CD8-positive, alpha-beta memory T cell (primary cell): ENCODE measurements at regions not wholly inside any gene's neighbourhood (a gene's known extent, or its start where the extent isn't known, plus 50 kb on each side); places are given as distances from the start of the nearest gene placed in this dataset.

ENCODE experiments used
- CTCF ChIA-PET: fragments of 350-600 bp; sonication (Branson Sonifier 250); formaldehyde crosslinking; loops from one replicate; lab custom pipeline; 2021; ENCODE audit warnings: antibody characterized with exemption; lab: Charles Lee
- POLR2A ChIA-PET: fragments of 350-600 bp; sonication (Branson Sonifier 250); formaldehyde crosslinking; loops from one replicate; lab custom pipeline; 2021; ENCODE audit warnings: antibody characterized with exemption; lab: Charles Lee
- DNase-seq, 5 donors: peaks; one replicate each; pipeline versions ENCODE4 v3.0.0 to v3.0.0-alpha.2; 2020 to 2022; ENCODE audit warnings: mixed read lengths in 1 of 5
- H3K27ac ChIP-seq: one replicate; pipeline ENCODE4 v1.7.0; 2013; ENCODE audit warnings: low read depth, mild to moderate bottlenecking, low read length, moderate library complexity
- H3K27me3 ChIP-seq: 2 replicates; pipeline ENCODE4 v1.7.0; 2013; ENCODE audit warnings: low read length, mild to moderate bottlenecking; ENCODE audit not compliant: insufficient read depth, poor library complexity, severe bottlenecking
- H3K36me3 ChIP-seq: 2 replicates; pipeline ENCODE4 v1.7.0; 2013; ENCODE audit warnings: mild to moderate bottlenecking, low read length, moderate library complexity; ENCODE audit not compliant: insufficient read depth
- H3K4me1 ChIP-seq: 2 replicates; pipeline ENCODE4 v1.7.0; 2013; ENCODE audit warnings: mild to moderate bottlenecking, low read length, moderate library complexity; ENCODE audit not compliant: insufficient read depth
- H3K4me3 ChIP-seq: 2 replicates; pipeline ENCODE4 v1.7.0; 2013; ENCODE audit warnings: mild to moderate bottlenecking, low read length
- H3K9me3 ChIP-seq: 2 replicates; pipeline ENCODE4 v1.7.0; 2013; ENCODE audit warnings: mild to moderate bottlenecking, low read length
- H3K27ac Mint-ChIP-seq, 8 donors: one replicate each; pipeline ENCODE4 v1.8.0; 2020 to 2021; ENCODE audit warnings: mixed read lengths in 8 of 8, mild to moderate bottlenecking in 6 of 8, inconsistent platforms in 3 of 8, moderate library complexity in 3 of 8
- H3K27me3 Mint-ChIP-seq, 2 donors: one replicate each; pipeline ENCODE4 v1.8.0; 2020 to 2021; ENCODE audit warnings: mixed read lengths in 2 of 2, mild to moderate bottlenecking in 1 of 2, moderate library complexity in 1 of 2
- H3K36me3 Mint-ChIP-seq, 3 donors: one replicate each; pipeline ENCODE4 v1.8.0; 2020 to 2021; ENCODE audit warnings: mixed read lengths in 3 of 3, inconsistent platforms in 1 of 3, mild to moderate bottlenecking in 1 of 3
- H3K4me1 Mint-ChIP-seq, 3 donors: one replicate each; pipeline ENCODE4 v1.8.0; 2020 to 2021; ENCODE audit warnings: mixed read lengths in 3 of 3, inconsistent platforms in 1 of 3, mild to moderate bottlenecking in 1 of 3
- H3K4me3 Mint-ChIP-seq, 7 donors: one replicate each; pipeline ENCODE4 v1.8.0; 2020 to 2021; ENCODE audit warnings: mixed read lengths in 7 of 7, mild to moderate bottlenecking in 6 of 7, moderate library complexity in 4 of 7, inconsistent platforms in 2 of 7
- H3K9me3 Mint-ChIP-seq, 5 donors: one replicate each; pipeline ENCODE4 v1.8.0; 2020 to 2022; ENCODE audit warnings: mixed read lengths in 5 of 5, mild to moderate bottlenecking in 3 of 5, moderate library complexity in 2 of 5, inconsistent platforms in 1 of 5

- ChIA-PET CTCF (no interaction called here), POLR2A (no interaction called here)
- Mint-ChIP-seq H3K27ac (no peak overlapping the region), H3K4me1 (no peaks in the 10 kb centered on the region), H3K4me3 (no peak overlapping the region), H3K27me3 (peaks cover 0 to 4% of the 10 kb centered on the region in 2 donors), H3K9me3 (no peaks in the 10 kb centered on the region), H3K36me3 (no peaks in the 10 kb centered on the region)
- no peak overlapping the region for H3K4me3 ChIP-seq
- H3K27me3 ChIP-seq, result no peaks in the 10 kb centered on the region
- no peaks in the 10 kb centered on the region for H3K4me1 ChIP-seq
- no peak overlapping the region for H3K27ac ChIP-seq
- H3K9me3 ChIP-seq, result no peaks in the 10 kb centered on the region
- DNase-seq, result no peak
- no peaks in the 10 kb centered on the region for H3K36me3 ChIP-seq
These were observed 170.0 kb downstream of the TNFSF13B start for GRCh38 chr13:108439556-108439955.

GRCh38 chr13:108444448-108444847 is 174.9 kb downstream of the TNFSF13B start:
- H3K9me3 Mint-ChIP-seq, result no peaks in the 10 kb centered on the region
- CTCF ChIA-PET, result no interaction called here

GRCh38 chr13:108448891-108449290 is 179.4 kb downstream of the TNFSF13B start:
- CTCF ChIA-PET, result no interaction called here
- no peaks in the 10 kb centered on the region for H3K4me1 ChIP-seq
- no peak overlapping the region for H3K27ac Mint-ChIP-seq

More at GRCh38 chr13:108444448-108444847, 174.9 kb downstream of the TNFSF13B start:
- Mint-ChIP-seq H3K36me3 (no peaks in the 10 kb centered on the region), H3K27me3 (peaks cover 0 to 2% of the 10 kb centered on the region in 2 donors), H3K4me1 (no peaks in the 10 kb centered on the region), H3K27ac (no peak overlapping the region), H3K4me3 (no peak overlapping the region)
- Histone ChIP-seq H3K4me1 (no peaks in the 10 kb centered on the region), H3K9me3 (no peaks in the 10 kb centered on the region), H3K4me3 (no peak overlapping the region), H3K27me3 (no peaks in the 10 kb centered on the region), H3K27ac (no peak overlapping the region), H3K36me3 (no peaks in the 10 kb centered on the region)
- no peak for DNase-seq
- POLR2A ChIA-PET, result no interaction called here

GRCh38 chr13:108451121-108451520 is 178.3 kb upstream of the MYO16 start:
- Mint-ChIP-seq H3K36me3 (no peaks in the 10 kb centered on the region), H3K4me1 (no peaks in the 10 kb centered on the region)
- no peaks in the 10 kb centered on the region for H3K4me1 ChIP-seq

More at GRCh38 chr13:108448891-108449290, 179.4 kb downstream of the TNFSF13B start:
- POLR2A ChIA-PET, result no interaction called here
- H3K9me3 ChIP-seq, result no peaks in the 10 kb centered on the region
- H3K4me3 ChIP-seq, result no peak overlapping the region
- H3K27ac ChIP-seq, result no peak overlapping the region
- no peak for DNase-seq
- H3K27me3 ChIP-seq, result no peaks in the 10 kb centered on the region
- H3K27me3 Mint-ChIP-seq, result peaks cover 0 to 4% of the 10 kb centered on the region in 2 donors
- H3K9me3 Mint-ChIP-seq, result peaks cover 0 to 4% (median 0%) of the 10 kb centered on the region in 5 donors
- no peaks in the 10 kb centered on the region for H3K36me3 Mint-ChIP-seq
- no peaks in the 10 kb centered on the region for H3K4me1 Mint-ChIP-seq
- H3K4me3 Mint-ChIP-seq, result no peak overlapping the region
- H3K36me3 ChIP-seq, result no peaks in the 10 kb centered on the region

GRCh38 chr13:108455320-108455719 is 174.1 kb upstream of the MYO16 start:
- H3K36me3 ChIP-seq, result no peaks in the 10 kb centered on the region
- H3K36me3 Mint-ChIP-seq, result no peaks in the 10 kb centered on the region
- no peaks in the 10 kb centered on the region for H3K9me3 ChIP-seq
- H3K9me3 Mint-ChIP-seq, result peaks cover 0 to 9% (median 0%) of the 10 kb centered on the region in 5 donors
- no peak for DNase-seq
- H3K27ac ChIP-seq, result no peak overlapping the region
- no peak overlapping the region for H3K4me3 Mint-ChIP-seq
- ChIA-PET CTCF (no interaction called here), POLR2A (no interaction called here)
- H3K4me3 ChIP-seq, result no peak overlapping the region
- no peaks in the 10 kb centered on the region for H3K4me1 Mint-ChIP-seq
- H3K27me3 Mint-ChIP-seq, result peaks cover 1 to 2% of the 10 kb centered on the region in 2 donors
- H3K4me1 ChIP-seq, result no peaks in the 10 kb centered on the region
- no peaks in the 10 kb centered on the region for H3K27me3 ChIP-seq
- no peak overlapping the region for H3K27ac Mint-ChIP-seq

More at GRCh38 chr13:108451121-108451520, 178.3 kb upstream of the MYO16 start:
- Histone ChIP-seq H3K9me3 (no peaks in the 10 kb centered on the region), H3K36me3 (no peaks in the 10 kb centered on the region), H3K27me3 (no peaks in the 10 kb centered on the region), H3K4me3 (no peak overlapping the region), H3K27ac (no peak overlapping the region)
- H3K4me3 Mint-ChIP-seq, result no peak overlapping the region
- H3K27ac Mint-ChIP-seq, result no peak overlapping the region
- H3K9me3 Mint-ChIP-seq, result peaks cover 0 to 6% (median 0%) of the 10 kb centered on the region in 5 donors
- POLR2A ChIA-PET, result no interaction called here
- CTCF ChIA-PET, result no interaction called here
- peaks cover 0 to 4% of the 10 kb centered on the region in 2 donors for H3K27me3 Mint-ChIP-seq
- no peak for DNase-seq

- Histone ChIP-seq H3K9me3 (no peaks in the 10 kb centered on the region), H3K36me3 (no peaks in the 10 kb centered on the region), H3K27me3 (no peaks in the 10 kb centered on the region), H3K4me1 (no peaks in the 10 kb centered on the region), H3K27ac (no peak overlapping the region), H3K4me3 (no peak overlapping the region)
- POLR2A ChIA-PET, result no interaction called here
- H3K4me3 Mint-ChIP-seq, result no peak overlapping the region
- no peaks in the 10 kb centered on the region for H3K36me3 Mint-ChIP-seq
- H3K27me3 Mint-ChIP-seq, result peaks cover 1 to 8% of the 10 kb centered on the region in 2 donors
- H3K9me3 Mint-ChIP-seq, result peaks cover 0 to 5% (median 0%) of the 10 kb centered on the region in 5 donors
- CTCF ChIA-PET, result no interaction called here
- no peak overlapping the region for H3K27ac Mint-ChIP-seq
- DNase-seq, result no peak
- H3K4me1 Mint-ChIP-seq, result no peaks in the 10 kb centered on the region
These were observed 169.4 kb upstream of the MYO16 start for GRCh38 chr13:108460043-108460442.

GRCh38 chr13:108460746-108461145 is 168.7 kb upstream of the MYO16 start:
- H3K27ac Mint-ChIP-seq, result no peak overlapping the region
- peaks cover 0 to 7% (median 0%) of the 10 kb centered on the region in 5 donors for H3K9me3 Mint-ChIP-seq
- Histone ChIP-seq H3K9me3 (no peaks in the 10 kb centered on the region), H3K27ac (no peak overlapping the region), H3K4me3 (no peak overlapping the region), H3K27me3 (no peaks in the 10 kb centered on the region), H3K36me3 (no peaks in the 10 kb centered on the region), H3K4me1 (no peaks in the 10 kb centered on the region)
- H3K27me3 Mint-ChIP-seq, result peaks cover 1 to 8% of the 10 kb centered on the region in 2 donors
- ChIA-PET POLR2A (no interaction called here), CTCF (no interaction called here)
- H3K4me3 Mint-ChIP-seq, result no peak overlapping the region
- no peaks in the 10 kb centered on the region for H3K4me1 Mint-ChIP-seq
- DNase-seq, result no peak
- no peaks in the 10 kb centered on the region for H3K36me3 Mint-ChIP-seq

- Mint-ChIP-seq H3K27ac (no peak overlapping the region), H3K27me3 (peaks cover 1 to 8% of the 10 kb centered on the region in 2 donors), H3K9me3 (peaks cover 0 to 4% (median 0%) of the 10 kb centered on the region in 5 donors), H3K4me3 (no peak overlapping the region), H3K36me3 (no peaks in the 10 kb centered on the region), H3K4me1 (no peaks in the 10 kb centered on the region)
- Histone ChIP-seq H3K4me1 (no peaks in the 10 kb centered on the region), H3K27ac (no peak overlapping the region), H3K27me3 (no peaks in the 10 kb centered on the region), H3K9me3 (no peaks in the 10 kb centered on the region), H3K36me3 (no peaks in the 10 kb centered on the region), H3K4me3 (no peak overlapping the region)
- CTCF ChIA-PET, result no interaction called here
- POLR2A ChIA-PET, result no interaction called here
- DNase-seq, result no peak
These were observed 166.1 kb upstream of the MYO16 start for GRCh38 chr13:108463340-108463739.
